Osteocyte (in vitro differentiated cells): ENCODE measurements at regions not wholly inside any gene's neighbourhood (a gene's known extent, or its start where the extent isn't known, plus 50 kb on each side); places are given as distances from the start of the nearest gene placed in this dataset.
A peak's percentile ranks its signal among the peaks of the same experiment; 100 is the strongest.

Experiments used
- DNase-seq: peaks from one replicate; pipeline ENCODE4 v3.0.0; 2021; ENCODE audit warnings: mixed read lengths; ENCODE audit not compliant: unreplicated experiment; ENCODE audit errors: extremely low spot score
- H3K27ac Mint-ChIP-seq: one replicate; pipeline ENCODE4 v1.8.0; 2021; ENCODE audit warnings: mild to moderate bottlenecking, mixed read lengths; ENCODE audit not compliant: unreplicated experiment
- H3K27me3 Mint-ChIP-seq: one replicate; pipeline ENCODE4 v1.8.0; 2021; ENCODE audit warnings: mixed read lengths; ENCODE audit not compliant: unreplicated experiment
- H3K36me3 Mint-ChIP-seq: one replicate; pipeline ENCODE4 v1.8.0; 2021; ENCODE audit warnings: mixed read lengths; ENCODE audit not compliant: unreplicated experiment
- H3K4me1 Mint-ChIP-seq: one replicate; pipeline ENCODE4 v1.8.0; 2021; ENCODE audit warnings: mixed read lengths; ENCODE audit not compliant: unreplicated experiment
- H3K4me3 Mint-ChIP-seq: one replicate; pipeline ENCODE4 v1.8.0; 2021; ENCODE audit warnings: mild to moderate bottlenecking, moderate library complexity, mixed read lengths; ENCODE audit not compliant: unreplicated experiment
- H3K9me3 Mint-ChIP-seq: one replicate; pipeline ENCODE4 v1.8.0; 2021; ENCODE audit warnings: mixed read lengths; ENCODE audit not compliant: unreplicated experiment
- TF ChIP-seq, protein P1 (sequence below): fragments of 200-600 bp; sonication (generic); IDR thresholded peaks from 2 replicates; pipeline ENCODE4 v1.5.0; 2021; ENCODE audit warnings: antibody characterized with exemption, mild to moderate bottlenecking, moderate library complexity

DNA sequence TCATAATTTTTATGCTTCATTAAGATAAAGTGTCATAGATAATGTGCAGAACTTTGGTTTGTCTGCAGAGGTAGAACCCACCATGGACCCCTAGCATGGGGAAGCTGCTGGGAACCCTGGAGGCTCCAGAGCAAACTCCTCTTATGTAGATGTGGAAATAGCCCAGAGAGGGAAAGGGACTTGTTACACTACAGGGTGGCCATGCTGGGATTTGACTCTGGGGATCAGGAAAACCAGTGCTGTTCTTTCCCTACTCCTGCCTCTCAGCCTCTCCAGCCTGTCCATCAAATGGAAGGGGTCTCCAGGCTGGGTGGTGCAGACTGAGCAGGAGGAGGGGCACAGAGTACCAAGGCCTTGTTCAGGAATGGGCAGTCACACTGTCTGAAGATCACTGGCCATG, 54.2 kb downstream of the MSX1 start:
- no peak overlapping the region for H3K27ac Mint-ChIP-seq
- H3K27me3 Mint-ChIP-seq: peaks cover 27% of the 10 kb centered on the region
- H3K36me3 Mint-ChIP-seq: no peaks in the 10 kb centered on the region
- H3K4me3 Mint-ChIP-seq: no peak overlapping the region
- H3K9me3 Mint-ChIP-seq: no peaks in the 10 kb centered on the region
- peak; percentile 53 for DNase-seq
- TF ChIP-seq, protein P1, sequence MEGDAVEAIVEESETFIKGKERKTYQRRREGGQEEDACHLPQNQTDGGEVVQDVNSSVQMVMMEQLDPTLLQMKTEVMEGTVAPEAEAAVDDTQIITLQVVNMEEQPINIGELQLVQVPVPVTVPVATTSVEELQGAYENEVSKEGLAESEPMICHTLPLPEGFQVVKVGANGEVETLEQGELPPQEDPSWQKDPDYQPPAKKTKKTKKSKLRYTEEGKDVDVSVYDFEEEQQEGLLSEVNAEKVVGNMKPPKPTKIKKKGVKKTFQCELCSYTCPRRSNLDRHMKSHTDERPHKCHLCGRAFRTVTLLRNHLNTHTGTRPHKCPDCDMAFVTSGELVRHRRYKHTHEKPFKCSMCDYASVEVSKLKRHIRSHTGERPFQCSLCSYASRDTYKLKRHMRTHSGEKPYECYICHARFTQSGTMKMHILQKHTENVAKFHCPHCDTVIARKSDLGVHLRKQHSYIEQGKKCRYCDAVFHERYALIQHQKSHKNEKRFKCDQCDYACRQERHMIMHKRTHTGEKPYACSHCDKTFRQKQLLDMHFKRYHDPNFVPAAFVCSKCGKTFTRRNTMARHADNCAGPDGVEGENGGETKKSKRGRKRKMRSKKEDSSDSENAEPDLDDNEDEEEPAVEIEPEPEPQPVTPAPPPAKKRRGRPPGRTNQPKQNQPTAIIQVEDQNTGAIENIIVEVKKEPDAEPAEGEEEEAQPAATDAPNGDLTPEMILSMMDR: no peak
- H3K4me1 Mint-ChIP-seq: no peaks in the 10 kb centered on the region

DNA sequence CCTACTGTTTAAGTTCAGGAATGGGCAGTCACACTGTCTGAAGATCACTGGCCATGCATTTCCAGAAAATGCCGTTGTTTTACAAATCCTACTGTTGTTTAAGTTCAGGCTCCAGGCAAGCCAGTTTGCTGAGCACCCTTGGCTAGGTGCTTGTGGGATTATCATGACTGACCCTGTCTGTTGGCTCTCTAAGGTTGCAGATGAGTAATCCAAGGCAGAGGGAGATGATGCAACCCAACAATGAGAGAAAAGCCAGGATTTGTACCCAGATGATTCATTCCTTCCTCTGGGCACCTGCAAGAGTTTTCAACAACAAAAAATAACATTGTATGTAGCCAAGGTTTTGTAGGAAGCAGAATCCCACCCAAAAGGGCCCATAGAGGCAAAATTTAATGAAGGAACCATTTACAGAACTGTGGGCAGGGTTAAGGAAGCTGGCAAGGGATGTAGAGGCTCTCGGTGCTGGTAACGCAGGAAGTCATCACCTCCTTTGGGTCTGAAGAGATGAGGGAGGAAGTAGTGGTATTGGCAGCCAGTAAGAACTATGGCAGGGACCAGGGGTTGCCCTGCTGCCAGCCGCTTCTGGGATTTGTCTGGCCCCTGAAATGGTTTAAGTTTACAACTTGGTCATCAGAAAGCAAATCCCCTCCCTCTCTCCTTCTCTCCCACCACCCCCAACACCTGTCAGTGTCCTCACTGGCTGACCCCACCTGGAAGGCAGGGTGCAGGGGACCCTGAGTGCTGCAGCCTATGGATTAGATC, 54.8 kb downstream of the MSX1 start:
- H3K4me1 Mint-ChIP-seq: no peaks in the 10 kb centered on the region
- no peak overlapping the region for H3K4me3 Mint-ChIP-seq
- peaks cover 21% of the 10 kb centered on the region for H3K27me3 Mint-ChIP-seq
- H3K27ac Mint-ChIP-seq: no peak overlapping the region
- TF ChIP-seq, protein P1: no peak
- H3K36me3 Mint-ChIP-seq: no peaks in the 10 kb centered on the region
- DNase-seq: peak; percentile 64
- no peaks in the 10 kb centered on the region for H3K9me3 Mint-ChIP-seq

DNA sequence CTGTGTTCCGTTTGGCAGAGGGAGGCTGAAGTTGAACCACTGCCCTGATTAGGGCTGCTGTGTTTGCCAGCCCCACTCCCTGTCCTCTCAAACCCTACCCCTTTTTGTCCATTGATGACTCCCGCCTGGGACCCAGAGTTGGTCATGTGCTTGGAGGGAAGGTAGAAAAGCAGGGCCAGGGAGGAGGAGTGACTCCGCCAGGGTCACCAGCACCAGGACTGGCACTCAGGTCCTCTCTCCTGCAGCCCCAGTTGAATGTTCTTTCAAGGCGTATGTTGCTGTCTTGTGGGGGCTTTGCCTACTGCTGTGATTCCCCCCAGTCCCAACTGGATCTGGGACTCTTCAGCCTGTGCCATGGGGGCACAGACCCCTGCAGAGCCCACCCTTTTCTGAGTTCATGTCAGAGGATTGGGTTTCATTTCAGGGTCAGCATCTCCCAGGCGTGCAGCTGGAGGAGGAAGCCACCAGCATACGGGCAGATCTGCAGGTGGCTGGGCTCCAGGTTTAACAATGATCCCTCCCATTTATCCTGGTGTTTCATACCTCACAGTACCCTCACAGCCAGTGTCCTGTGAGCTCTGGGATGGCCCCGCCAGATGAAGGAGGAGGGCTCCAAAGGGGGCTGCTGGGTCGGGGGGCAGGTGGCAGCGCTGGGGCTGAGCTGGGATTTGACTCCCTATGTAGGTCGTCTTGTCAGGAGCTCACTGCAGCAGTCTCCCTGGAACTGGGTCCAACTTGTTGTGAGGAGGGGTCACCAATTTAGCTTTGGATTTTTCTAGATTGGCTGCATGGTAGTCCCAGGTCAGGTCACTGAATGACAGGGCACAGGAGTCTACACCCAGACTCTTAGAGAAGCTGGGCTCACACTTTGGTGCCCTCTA, 55.7 kb downstream of the MSX1 start:
- peak; percentile 77 for DNase-seq
- H3K4me3 Mint-ChIP-seq: no peak overlapping the region
- H3K27ac Mint-ChIP-seq: no peak overlapping the region
- no peaks in the 10 kb centered on the region for H3K4me1 Mint-ChIP-seq
- TF ChIP-seq, protein P1: no peak
- H3K9me3 Mint-ChIP-seq: no peaks in the 10 kb centered on the region
- H3K36me3 Mint-ChIP-seq: no peaks in the 10 kb centered on the region
- peaks cover 14% of the 10 kb centered on the region for H3K27me3 Mint-ChIP-seq

DNA sequence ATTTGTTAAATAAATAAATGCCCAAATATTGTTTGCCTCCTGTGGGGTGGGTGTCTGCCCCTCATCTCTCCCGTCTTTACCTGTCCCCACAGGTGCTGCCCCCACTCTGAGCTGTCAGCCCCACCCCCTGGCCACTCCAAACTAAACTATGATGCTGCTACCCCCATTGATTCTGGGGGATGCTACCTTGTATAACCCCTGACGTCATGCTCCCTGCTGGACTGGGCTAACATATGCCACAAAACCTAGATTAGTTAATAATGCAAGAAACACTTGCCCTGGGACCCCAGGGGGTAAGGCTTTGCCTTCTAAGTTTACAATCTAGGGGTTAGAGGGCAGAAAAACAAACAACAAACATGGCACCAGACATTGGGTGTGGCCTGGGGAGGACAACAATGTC, 58.6 kb downstream of the MSX1 start:
- Mint-ChIP-seq H3K4me3 (no peak overlapping the region), H3K27ac (no peak overlapping the region), H3K36me3 (no peaks in the 10 kb centered on the region), H3K9me3 (no peaks in the 10 kb centered on the region), H3K4me1 (no peaks in the 10 kb centered on the region), H3K27me3 (peaks cover 29% of the 10 kb centered on the region)
- DNase-seq: peak; percentile 65
- TF ChIP-seq, protein P1: no peak

DNA sequence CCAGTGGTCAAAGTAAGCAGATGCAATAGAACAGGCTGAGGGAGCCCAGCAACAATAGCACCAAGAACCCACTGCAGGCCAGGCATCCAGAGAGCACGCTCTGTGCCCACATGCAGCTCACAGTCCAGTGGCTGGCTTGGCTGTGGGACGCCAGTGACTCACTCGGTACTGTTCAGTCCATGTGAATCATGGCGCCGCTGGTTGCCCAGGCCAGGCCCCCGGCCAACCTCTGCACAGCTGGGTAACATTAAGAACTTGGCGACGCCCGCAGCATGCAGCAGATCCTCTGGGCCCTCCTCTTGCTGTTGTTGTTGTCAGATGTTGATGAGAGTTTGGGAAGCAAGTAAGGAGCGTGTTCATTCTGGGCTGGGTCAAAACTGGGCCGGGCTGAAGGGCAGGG, 60.5 kb downstream of the MSX1 start:
- DNase-seq: peak; percentile 79
- TF ChIP-seq, protein P1: no peak
- Mint-ChIP-seq H3K9me3 (no peaks in the 10 kb centered on the region), H3K4me1 (no peaks in the 10 kb centered on the region), H3K36me3 (no peaks in the 10 kb centered on the region), H3K4me3 (no peak overlapping the region), H3K27ac (no peak overlapping the region), H3K27me3 (peaks cover 40% of the 10 kb centered on the region)
